HEK293T (cell line): ENCODE measurements at regions not wholly inside any gene's neighbourhood (a gene's known extent, or its start where the extent isn't known, plus 50 kb on each side); places are given as distances from the start of the nearest gene placed in this dataset.

Experiments
- ELF4 ChIP-seq: fragments of 450-650 bp; IDR thresholded peaks from 2 replicates; pipeline ENCODE4 v1.6.1; 2017; ENCODE audit warnings: antibody characterized with exemption
- FOXA1 ChIP-seq: fragments of 450-650 bp; IDR thresholded peaks from 2 replicates; pipeline ENCODE4 v1.6.1; 2016; ENCODE audit warnings: mild to moderate bottlenecking
- FOXK2 ChIP-seq: fragments of 450-650 bp; IDR thresholded peaks from 2 replicates; pipeline ENCODE4 v1.6.1; 2016; ENCODE audit warnings: mild to moderate bottlenecking
- HDGF ChIP-seq: fragments of 450-650 bp; IDR thresholded peaks from 2 replicates; pipeline ENCODE4 v1.6.1; 2017; ENCODE audit warnings: antibody characterized with exemption, borderline replicate concordance
- L3MBTL2 ChIP-seq: fragments of 450-650 bp; conservative IDR thresholded peaks from 2 replicates; pipeline ENCODE4 v1.6.1; 2016; ENCODE audit warnings: mild to moderate bottlenecking
- NFRKB ChIP-seq: fragments of 450-650 bp; IDR thresholded peaks from 2 replicates; pipeline ENCODE4 v1.6.1; 2016; ENCODE audit warnings: mild to moderate bottlenecking, moderate library complexity
- SUZ12 ChIP-seq: fragments of 450-650 bp; IDR thresholded peaks from 2 replicates; pipeline ENCODE4 v1.6.1; 2016; ENCODE audit warnings: mild to moderate bottlenecking
- TARDBP ChIP-seq: fragments of 450-650 bp; IDR thresholded peaks from 2 replicates; pipeline ENCODE4 v1.6.1; 2016
- ZNF384 ChIP-seq: fragments of 450-650 bp; IDR thresholded peaks from 2 replicates; pipeline ENCODE4 v1.6.1; 2016

DNA sequence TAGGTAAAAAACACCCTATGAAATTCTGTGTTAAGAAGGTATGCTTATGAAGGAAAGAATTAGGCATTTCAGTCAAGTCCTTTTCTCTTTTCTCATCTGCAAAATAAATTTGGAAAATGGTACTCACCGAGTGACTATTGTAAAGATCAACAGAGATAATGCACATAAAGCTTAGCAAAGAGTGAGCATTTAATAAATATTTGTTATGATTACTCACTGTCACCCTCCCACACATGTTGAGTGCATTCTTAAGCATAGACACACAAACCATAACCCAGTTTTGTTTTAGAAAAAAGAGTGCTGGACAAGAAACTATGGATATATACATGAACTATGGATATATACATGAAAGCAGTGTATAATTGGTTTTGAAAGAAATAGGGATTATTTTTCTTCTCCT, 54.7 kb upstream of the PRLR start:
- no peak for TF ChIP-seq FOXA1
- no peak for TF ChIP-seq TARDBP
- TF ChIP-seq ZNF384 = no peak
- no peak for TF ChIP-seq SUZ12
- TF ChIP-seq ELF4 = no peak
- TF ChIP-seq HDGF = no peak
- TF ChIP-seq NFRKB = no peak
- TF ChIP-seq FOXK2 = no peak
- TF ChIP-seq L3MBTL2 = no peak
